HCT116 (cell line): ENCODE measurements at regions not wholly inside any gene's neighbourhood (a gene's known extent, or its start where the extent isn't known, plus 50 kb on each side); places are given as distances from the start of the nearest gene placed in this dataset.
A peak's percentile ranks its signal among the peaks of the same experiment; 100 is the strongest.

Source experiments
- ATAC-seq: fragments of 200-7000 bp; cut with Tn5 transposase; 2 replicates; pipeline ENCODE4 v1.9.1; 2020; ENCODE audit warnings: mild to moderate bottlenecking, moderate library complexity
- BruUV-seq: library from RNA; stranded (reverse); fragments of 400-500 nt; replicated peaks from 2 replicates; lab custom pipeline; 2021; lab: Mats Ljungman, UMichigan
- CTCF ChIA-PET: fragments of 300-600 bp; sonication (Branson Sonifier 250); formaldehyde crosslinking; loops from one replicate; lab custom pipeline; 2021; ENCODE audit warnings: antibody characterized with exemption; lab: Charles Lee
- POLR2A ChIA-PET: fragments of 300-600, 350-600 bp; sonication (Branson Sonifier 250); formaldehyde crosslinking; loops from one replicate; lab custom pipeline; 2021; ENCODE audit warnings: antibody characterized with exemption; lab: Charles Lee
- RAD21 ChIA-PET, 2 experiments: fragments of 300-600 bp; sonication (Branson Sonifier 250); formaldehyde crosslinking; loops; one replicate each; lab custom pipeline; 2023; ENCODE audit warnings: low total read pairs in 2 of 2; ENCODE audit not compliant: uncharacterized antibody in 2 of 2, unreplicated experiment in 2 of 2, low non-redundant PET in 1 of 2; lab: Charles Lee
- DNase-seq: peaks from one replicate; pipeline ENCODE4 v3.0.0-alpha.2; 2010; ENCODE audit warnings: low read depth, low spot score
- H2AFZ ChIP-seq: fragments of 200-600 bp; shearing (Covaris generic), sonication (generic); 2 replicates; pipeline ENCODE4 v1.6.1; 2017; ENCODE audit warnings: low read depth, mixed run types, mixed read lengths, antibody characterized with exemption, low read length; ENCODE audit not compliant: poor library complexity, severe bottlenecking
- H3K27ac ChIP-seq: 2 replicates; pipeline ENCODE4 v1.5.1; 2012; ENCODE audit warnings: low read depth, low read length
- H3K27me3 ChIP-seq: fragments of 200-600 bp; sonication (generic); 2 replicates; pipeline ENCODE4 v1.6.1; 2016; ENCODE audit warnings: mixed run types, low read length, mixed read lengths; ENCODE audit not compliant: insufficient read depth
- H3K36me3 ChIP-seq, 2 experiments: fragments of 200-500 bp in 1 of 2; fragments of 200-600 bp in 1 of 2; sonication (Bioruptor generic) in 1 of 2; sonication (generic) in 1 of 2; 2 replicates each; pipeline versions ENCODE4 v1.5.1 to v1.6.1; 2014 to 2016; ENCODE audit warnings: low read length in 2 of 2, inconsistent platforms in 1 of 2, mixed read lengths in 1 of 2, mixed run types in 1 of 2; ENCODE audit not compliant: insufficient read depth in 2 of 2, control insufficient read depth in 1 of 2
- H3K4me1 ChIP-seq, 2 experiments: fragments of 200-600 bp in 1 of 2; sonication (generic) in 1 of 2; 2 replicates each; pipeline versions ENCODE4 v1.5.1 to v1.6.1; 2012 to 2017; ENCODE audit warnings: low read length in 2 of 2, inconsistent platforms in 1 of 2, mild to moderate bottlenecking in 1 of 2, mixed read lengths in 1 of 2, mixed run types in 1 of 2, moderate library complexity in 1 of 2; ENCODE audit not compliant: insufficient read depth in 2 of 2, control insufficient read depth in 1 of 2
- H3K4me2 ChIP-seq: fragments of 200-600 bp; sonication (generic); 2 replicates; pipeline ENCODE4 v1.6.1; 2017; ENCODE audit warnings: mixed run types, low read length, mixed read lengths
- H3K4me3 ChIP-seq, 2 experiments: fragments of 200-600 bp in 1 of 2; sonication (generic) in 1 of 2; replicated peaks in 1 of 2; 2 replicates each; pipeline ENCODE4 v1.5.1; 2011 to 2016; ENCODE audit warnings: low read length in 2 of 2, control low read depth in 1 of 2, low read depth in 1 of 2, mild to moderate bottlenecking in 1 of 2, mixed read lengths in 1 of 2, mixed run types in 1 of 2
- H3K79me2 ChIP-seq: fragments of 200-600 bp; sonication (generic); 2 replicates; pipeline ENCODE4 v1.6.1; 2017; ENCODE audit warnings: mild to moderate bottlenecking, mixed run types, low read length, moderate library complexity, mixed read lengths; ENCODE audit not compliant: insufficient read depth
- H3K9ac ChIP-seq: fragments of 200-600 bp; sonication (generic); 2 replicates; pipeline ENCODE4 v1.6.1; 2016; ENCODE audit warnings: low read length, mixed read lengths
- H3K9me2 ChIP-seq: fragments of 200-600 bp; sonication (generic), shearing (Covaris generic); 2 replicates; pipeline ENCODE4 v1.6.1; 2017; ENCODE audit warnings: mixed run types, mild to moderate bottlenecking, moderate library complexity; ENCODE audit not compliant: insufficient read depth
- H3K9me3 ChIP-seq, 2 experiments: fragments of 200-500 bp in 1 of 2; fragments of 200-600 bp in 1 of 2; sonication (Bioruptor generic) in 1 of 2; sonication (generic) in 1 of 2; 2 replicates each; pipeline ENCODE4 v1.6.1; 2014 to 2017; ENCODE audit warnings: low read length in 2 of 2, mixed read lengths in 2 of 2, inconsistent platforms in 1 of 2, low read depth in 1 of 2, mild to moderate bottlenecking in 1 of 2, mixed run types in 1 of 2, moderate library complexity in 1 of 2; ENCODE audit not compliant: control insufficient read depth in 1 of 2, insufficient read depth in 1 of 2
- H4K20me1 ChIP-seq: fragments of 200-600 bp; sonication (generic), shearing (Covaris generic); 2 replicates; pipeline ENCODE4 v1.6.1; 2017; ENCODE audit warnings: mixed run types, mild to moderate bottlenecking, moderate library complexity; ENCODE audit not compliant: insufficient read depth
- ATF3 ChIP-seq: IDR thresholded peaks from 2 replicates; pipeline ENCODE4 v1.6.1; 2012
- EGR1 ChIP-seq: IDR thresholded peaks from 2 replicates; pipeline ENCODE4 v1.6.1; 2012; ENCODE audit warnings: low read depth
- ELF1 ChIP-seq: IDR thresholded peaks from 2 replicates; pipeline ENCODE4 v1.6.1; 2012; ENCODE audit warnings: low read depth, borderline replicate concordance
- EZH2phosphoT487 ChIP-seq: fragments of 200-600 bp; IDR thresholded peaks from 2 replicates; pipeline ENCODE4 v1.6.1; 2018; ENCODE audit warnings: antibody characterized with exemption, borderline replicate concordance
- POLR2AphosphoS5 ChIP-seq: IDR thresholded peaks from 2 replicates; pipeline ENCODE4 v1.6.1; 2011; ENCODE audit warnings: mild to moderate bottlenecking, low read depth, low read length, moderate library complexity
- RAD21 ChIP-seq: IDR thresholded peaks from 2 replicates; pipeline ENCODE4 v1.6.1; 2012; ENCODE audit warnings: low read depth, mild to moderate bottlenecking
- SIN3A ChIP-seq: IDR thresholded peaks from 2 replicates; pipeline ENCODE4 v1.6.1; 2012; ENCODE audit warnings: low read depth
- SP1 ChIP-seq: IDR thresholded peaks from 2 replicates; pipeline ENCODE4 v1.6.1; 2012; ENCODE audit warnings: low read depth
- SRF ChIP-seq: IDR thresholded peaks from 2 replicates; pipeline ENCODE4 v1.6.1; 2012; ENCODE audit warnings: low read depth
- TCF7L2 ChIP-seq: IDR thresholded peaks from 2 replicates; pipeline ENCODE4 v1.7.0; 2011; ENCODE audit warnings: borderline replicate concordance, inconsistent platforms; ENCODE audit not compliant: insufficient read depth, insufficient read length; ENCODE audit errors: extremely low read depth
- YY1 ChIP-seq: IDR thresholded peaks from 2 replicates; pipeline ENCODE4 v1.6.1; 2011; ENCODE audit warnings: low read length, low read depth, moderate library complexity, mild to moderate bottlenecking; ENCODE audit not compliant: insufficient replicate concordance; ENCODE audit errors: extremely low read depth
- intact Hi-C: fragments of 100-400 bp; cut with micrococcal nuclease; formaldehyde crosslinking; loops from 2 replicates; pipeline ENCODE4 v1.10.0; 2022
- TF ChIP-seq, protein P1 (sequence below): IDR thresholded peaks from 2 replicates; pipeline ENCODE4 v1.6.1; 2012
- TF ChIP-seq, protein P2 (sequence below), 3 experiments: fragments of 200-600 bp in 1 of 3; sonication (generic) in 1 of 3; IDR thresholded peaks in 2 of 3; conservative IDR thresholded peaks in 1 of 3; 2 replicates each; pipeline ENCODE4 v1.5.1; 2012 to 2017; ENCODE audit warnings: low read depth in 2 of 3, low read length in 2 of 3, antibody characterized with exemption in 1 of 3, borderline replicate concordance in 1 of 3, control low read depth in 1 of 3, mild to moderate bottlenecking in 1 of 3, mixed read lengths in 1 of 3, mixed run types in 1 of 3, moderate library complexity in 1 of 3; ENCODE audit not compliant: insufficient read depth in 1 of 3

DNA sequence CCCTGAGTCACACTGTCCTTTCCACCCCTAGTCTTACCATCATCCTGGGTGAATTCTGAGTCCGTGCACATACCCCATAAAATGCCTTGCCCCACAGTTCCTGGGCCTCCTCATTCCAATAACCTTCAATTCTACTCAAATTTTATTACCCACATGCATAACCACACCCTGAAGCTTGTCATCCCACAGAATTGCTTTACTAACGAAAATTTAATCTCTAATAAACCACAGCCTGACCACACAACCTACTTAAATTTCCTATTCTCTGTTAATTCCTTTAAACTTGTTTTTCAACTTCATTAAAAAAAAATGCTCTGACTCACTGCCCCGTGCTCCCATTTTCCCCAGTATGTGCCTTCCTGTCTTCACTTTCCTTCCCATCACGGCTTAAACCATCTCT, 205.9 kb downstream of the PHLDA1 start (continued):
- TF ChIP-seq ATF3, result no peak

DNA sequence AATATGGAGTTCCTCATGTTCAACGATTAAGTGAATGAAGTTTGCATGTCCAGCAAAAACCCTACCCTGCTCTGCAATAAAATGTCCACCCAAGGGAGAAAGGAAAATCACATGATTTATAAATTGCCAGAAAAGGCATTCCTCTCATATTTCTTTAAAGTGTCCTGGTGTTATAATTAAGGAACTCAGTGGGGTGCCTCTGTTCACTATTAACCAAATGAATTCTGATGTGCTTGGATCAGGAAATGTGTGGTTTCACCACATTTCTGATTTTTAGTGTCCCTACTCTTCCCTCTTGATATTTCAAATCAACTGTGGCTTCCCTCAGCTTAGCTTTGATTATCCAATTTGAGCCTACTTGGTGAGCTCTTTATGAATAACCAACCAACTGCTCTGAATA, 208.1 kb downstream of the PHLDA1 start:
- TF ChIP-seq, protein P1, sequence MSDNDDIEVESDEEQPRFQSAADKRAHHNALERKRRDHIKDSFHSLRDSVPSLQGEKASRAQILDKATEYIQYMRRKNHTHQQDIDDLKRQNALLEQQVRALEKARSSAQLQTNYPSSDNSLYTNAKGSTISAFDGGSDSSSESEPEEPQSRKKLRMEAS, result no peak
- TF ChIP-seq YY1, result no peak
- peak; percentile 11 for TF ChIP-seq TCF7L2
- no peak for TF ChIP-seq POLR2AphosphoS5
- TF ChIP-seq, protein P2, sequence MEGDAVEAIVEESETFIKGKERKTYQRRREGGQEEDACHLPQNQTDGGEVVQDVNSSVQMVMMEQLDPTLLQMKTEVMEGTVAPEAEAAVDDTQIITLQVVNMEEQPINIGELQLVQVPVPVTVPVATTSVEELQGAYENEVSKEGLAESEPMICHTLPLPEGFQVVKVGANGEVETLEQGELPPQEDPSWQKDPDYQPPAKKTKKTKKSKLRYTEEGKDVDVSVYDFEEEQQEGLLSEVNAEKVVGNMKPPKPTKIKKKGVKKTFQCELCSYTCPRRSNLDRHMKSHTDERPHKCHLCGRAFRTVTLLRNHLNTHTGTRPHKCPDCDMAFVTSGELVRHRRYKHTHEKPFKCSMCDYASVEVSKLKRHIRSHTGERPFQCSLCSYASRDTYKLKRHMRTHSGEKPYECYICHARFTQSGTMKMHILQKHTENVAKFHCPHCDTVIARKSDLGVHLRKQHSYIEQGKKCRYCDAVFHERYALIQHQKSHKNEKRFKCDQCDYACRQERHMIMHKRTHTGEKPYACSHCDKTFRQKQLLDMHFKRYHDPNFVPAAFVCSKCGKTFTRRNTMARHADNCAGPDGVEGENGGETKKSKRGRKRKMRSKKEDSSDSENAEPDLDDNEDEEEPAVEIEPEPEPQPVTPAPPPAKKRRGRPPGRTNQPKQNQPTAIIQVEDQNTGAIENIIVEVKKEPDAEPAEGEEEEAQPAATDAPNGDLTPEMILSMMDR (IDR thresholded peaks at IDR 0.05 in 2 of 3, conservative IDR thresholded peaks at IDR 0.05 in 1 of 3; ENCODE audit: borderline replicate concordance in 1 of 3, insufficient read depth in 1 of 3, low read depth in 2 of 3, low read length in 2 of 3), result no peak
- TF ChIP-seq EZH2phosphoT487, result no peak
- peak; percentile 29; the same call in 1 of the 2 replicates for TF ChIP-seq SP1
- TF ChIP-seq SIN3A, result no peak
- no peak for TF ChIP-seq ELF1
- no peak for TF ChIP-seq SRF
- no peak for TF ChIP-seq RAD21
- no peak for TF ChIP-seq ATF3
- no peak for TF ChIP-seq EGR1
- H3K4me1 ChIP-seq, result peaks cover 69 to 90% of the 10 kb centered on the region in 2 experiments
- no peaks in the 10 kb centered on the region for H3K9me2 ChIP-seq
- H3K4me3 ChIP-seq, result no peak overlapping the region
- H3K27me3 ChIP-seq, result no peaks in the 10 kb centered on the region
- RAD21 ChIA-PET, result no interaction called here
- CTCF ChIA-PET, result no interaction called here
- DNase-seq (no peak), ATAC-seq (no peak)
- POLR2A ChIA-PET, result no interaction called here
- H3K36me3 ChIP-seq, result no peaks in the 10 kb centered on the region
- no TSS peak for BruUV-seq
- no peaks in the 10 kb centered on the region for H3K9me3 ChIP-seq
- peak overlapping the region; percentile 60 for H3K9ac ChIP-seq
- intact Hi-C loops, result loop anchor here (10.0 kb wide), 2 partner anchors 121 to 1489 kb away; no protein-coding TSS in a partner anchor
- peak overlapping the region; percentile 35 for H3K4me2 ChIP-seq
- H2AFZ ChIP-seq, result no peak overlapping the region
- H4K20me1 ChIP-seq, result no peaks in the 10 kb centered on the region
- peak overlapping the region; percentile 100 for H3K27ac ChIP-seq
- H3K79me2 ChIP-seq, result peaks cover 7% of the 10 kb centered on the region
